Glomerular visceral epithelial cell (primary cell): ENCODE measurements at regions not wholly inside any gene's neighbourhood (a gene's known extent, or its start where the extent isn't known, plus 50 kb on each side); places are given as distances from the start of the nearest gene placed in this dataset.

ENCODE experiments used
- DNase-seq: peaks from one replicate; pipeline ENCODE4 v3.0.0-alpha.2; 2016; ENCODE audit errors: extremely low spot score

DNA sequence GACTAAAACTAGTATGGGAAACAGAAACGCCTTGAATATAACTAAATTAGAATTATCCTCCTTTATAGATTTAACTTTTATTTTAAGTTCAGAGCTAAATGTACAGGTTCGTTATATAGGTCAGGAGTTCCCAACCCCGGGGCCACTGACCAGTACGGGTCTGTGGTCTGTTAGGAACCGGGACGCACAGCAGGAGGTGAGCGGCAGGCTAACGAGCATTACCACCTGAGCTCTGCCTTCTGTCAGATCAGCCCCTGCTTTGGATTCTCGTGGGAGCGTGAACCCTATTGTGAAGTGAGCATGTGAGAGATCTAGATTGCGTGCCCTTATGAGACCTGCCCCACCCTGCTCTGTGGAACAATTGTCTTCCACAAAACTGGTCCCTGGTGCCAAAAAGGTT is 51.0 kb downstream of the FAT4 start:
- no peak for DNase-seq

DNA sequence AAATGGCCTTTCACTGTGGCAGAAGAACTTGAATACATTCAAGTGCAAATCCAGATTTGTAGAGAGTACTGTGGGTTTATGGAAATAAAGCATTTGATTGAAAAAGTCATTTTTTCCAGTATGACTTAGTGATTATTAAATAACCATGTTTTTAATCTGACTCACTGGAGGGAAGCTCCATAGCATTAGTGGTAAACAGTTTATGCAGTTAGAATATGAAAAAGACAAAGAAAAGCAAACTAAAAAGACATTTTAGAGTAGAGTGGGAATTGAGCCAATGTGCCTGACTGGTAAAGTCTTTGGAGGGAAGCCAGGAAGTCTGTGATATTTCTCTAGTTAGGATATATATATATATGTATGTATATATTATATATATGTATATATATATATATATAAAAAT is 53.4 kb downstream of the FAT4 start:
- DNase-seq: peak; percentile 21

DNA sequence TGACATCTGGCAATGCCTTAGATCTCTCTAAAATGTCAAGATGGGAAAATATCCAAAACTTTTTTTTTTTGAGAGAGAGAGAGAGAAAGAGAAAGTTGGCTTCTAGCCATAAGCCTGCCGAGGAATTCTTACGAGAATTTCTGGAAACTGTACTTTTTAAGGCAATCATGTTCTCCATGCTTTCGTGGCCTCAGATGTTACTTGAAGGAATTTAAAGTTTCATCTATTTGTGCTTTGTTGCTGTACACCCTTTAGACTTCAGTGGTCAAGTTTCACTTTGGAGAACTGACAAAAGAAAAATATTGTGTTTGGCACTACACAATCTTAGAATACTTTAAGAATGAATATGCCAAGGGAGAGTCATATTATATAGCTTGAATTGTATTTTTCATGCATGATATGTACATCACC is 53.9 kb downstream of the FAT4 start:
- DNase-seq: peak; percentile 47

- no peak for DNase-seq
Measured at GRCh38 chr4:125369098-125369497, 54.3 kb downstream of the FAT4 start.

- no peak for DNase-seq
Measured at GRCh38 chr4:125370478-125370877, 55.7 kb downstream of the FAT4 start.

DNA sequence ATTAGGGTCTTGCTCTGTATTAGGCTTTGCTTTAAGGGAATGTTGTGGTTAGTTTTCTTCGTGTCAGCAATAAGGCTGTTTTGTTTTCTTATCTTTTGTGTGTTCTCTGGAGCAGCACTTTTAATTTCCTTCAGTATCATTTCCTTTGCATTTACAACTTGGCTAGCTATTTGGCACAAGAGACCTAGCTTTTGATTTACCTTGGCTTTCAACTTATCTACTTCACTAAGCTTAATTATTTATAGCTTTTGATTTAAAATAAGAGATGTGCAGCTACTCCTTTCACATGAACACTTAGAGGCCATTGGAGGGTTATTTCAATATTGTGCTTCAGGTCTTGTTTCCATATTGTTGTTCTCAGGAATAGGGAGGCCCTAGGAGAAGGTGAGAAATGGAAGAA is 68.2 kb downstream of the FAT4 start:
- DNase-seq: no peak

GRCh38 chr4:125387770-125388169 is 73.0 kb downstream of the FAT4 start:
- no peak for DNase-seq

DNA sequence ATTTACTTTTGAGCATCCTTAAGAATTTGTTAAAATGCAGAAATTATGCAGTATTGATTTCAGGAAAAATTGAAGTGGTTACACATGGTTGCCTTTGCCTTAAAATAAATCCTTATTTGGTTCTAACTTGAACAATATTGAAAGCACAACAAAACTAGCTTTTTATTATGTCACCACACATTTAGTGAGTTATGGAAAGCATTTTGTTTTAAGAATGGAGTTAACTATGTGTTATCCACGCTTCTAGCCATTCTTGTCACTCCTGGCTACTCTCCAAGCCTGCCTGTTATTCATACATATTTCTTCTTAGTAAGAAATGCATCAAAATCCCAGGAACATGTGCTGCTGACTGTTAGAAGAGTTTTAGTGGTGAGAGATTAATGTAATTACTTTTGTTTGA is 73.9 kb downstream of the FAT4 start:
- DNase-seq: peak; percentile 32

- DNase-seq: peak; percentile 62
Measured at GRCh38 chr4:125389713-125390112, 75.0 kb downstream of the FAT4 start.

GRCh38 chr4:125390126-125390525 is 75.4 kb downstream of the FAT4 start:
- DNase-seq: peak; percentile 28

GRCh38 chr4:125390727-125391126 is 76.0 kb downstream of the FAT4 start:
- no peak for DNase-seq

DNA sequence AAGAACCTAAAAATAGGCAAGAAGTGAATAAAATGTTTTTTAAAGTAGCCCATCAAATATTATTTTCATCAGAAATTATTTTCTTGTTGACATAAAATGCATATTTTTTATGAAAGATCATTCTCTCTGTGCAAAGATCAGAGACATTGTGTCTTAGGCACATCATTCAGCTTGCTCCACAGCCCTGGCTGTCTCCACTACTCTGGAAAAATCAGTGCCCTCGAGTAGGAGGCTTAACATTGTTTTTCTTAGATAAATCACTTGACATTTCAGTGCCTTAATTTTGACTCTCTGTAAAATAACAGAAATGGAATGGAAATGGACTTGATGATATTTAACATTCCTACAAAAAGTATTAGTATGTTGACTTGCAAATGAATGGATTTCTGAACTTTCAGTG is 77.9 kb downstream of the FAT4 start:
- no peak for DNase-seq

GRCh38 chr4:125393825-125394224 is 79.1 kb downstream of the FAT4 start:
- no peak for DNase-seq

GRCh38 chr4:125397226-125397625 is 82.5 kb downstream of the FAT4 start:
- DNase-seq: no peak

DNA sequence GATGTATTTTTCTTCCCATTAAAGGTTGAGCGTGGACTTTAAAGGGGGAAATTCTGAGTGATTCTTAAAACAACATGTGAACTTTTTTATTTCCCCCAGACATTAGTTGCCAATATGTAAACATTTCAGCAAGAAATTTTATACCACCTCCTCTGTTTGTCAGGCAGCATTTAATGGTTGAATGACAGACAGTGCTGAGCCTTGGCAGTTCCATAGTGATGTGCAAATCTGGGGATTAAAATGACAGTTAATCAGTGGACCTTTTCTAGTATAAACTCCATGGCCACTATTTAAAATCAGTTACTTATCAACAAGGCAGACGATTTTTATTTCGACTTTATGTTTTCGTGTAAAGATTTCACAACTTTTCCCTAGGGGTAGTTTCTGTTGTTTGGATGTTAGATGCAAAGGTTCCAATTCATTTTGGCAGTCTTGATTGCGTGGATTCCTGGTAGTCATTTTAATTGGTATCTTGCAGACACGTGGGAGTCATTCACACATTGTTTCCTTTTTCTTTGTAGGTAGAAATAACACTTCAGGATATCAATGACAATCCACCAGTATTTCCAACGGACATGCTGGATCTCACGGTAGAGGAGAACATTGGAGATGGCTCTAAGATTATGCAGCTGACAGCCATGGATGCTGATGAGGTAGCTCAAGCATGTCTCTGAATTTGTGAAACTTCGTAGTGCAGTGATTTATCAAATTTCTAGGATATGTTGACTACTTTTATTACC is 83.7 kb downstream of the FAT4 start:
- DNase-seq: no peak

- no peak for DNase-seq
Measured at GRCh38 chr4:125400756-125401155, 86.0 kb downstream of the FAT4 start.

DNA sequence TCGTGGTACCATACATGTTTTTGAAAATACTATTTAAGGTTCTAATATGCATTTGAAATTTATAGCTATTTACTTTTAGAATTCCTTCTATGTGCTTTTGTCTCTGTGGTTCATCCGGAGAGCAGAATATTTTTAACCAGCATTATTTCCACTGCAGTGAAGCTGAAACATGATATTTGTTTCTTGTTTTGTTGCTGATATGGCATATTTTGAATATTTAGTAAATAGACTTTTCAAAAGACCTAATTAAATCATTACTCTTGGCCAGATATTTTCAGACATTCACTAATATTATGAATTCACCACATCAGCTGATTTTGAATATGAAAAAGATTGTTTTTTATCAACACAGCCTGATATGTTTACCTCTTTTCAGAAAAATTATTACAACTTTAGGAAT is 87.0 kb downstream of the FAT4 start:
- no peak for DNase-seq

DNA sequence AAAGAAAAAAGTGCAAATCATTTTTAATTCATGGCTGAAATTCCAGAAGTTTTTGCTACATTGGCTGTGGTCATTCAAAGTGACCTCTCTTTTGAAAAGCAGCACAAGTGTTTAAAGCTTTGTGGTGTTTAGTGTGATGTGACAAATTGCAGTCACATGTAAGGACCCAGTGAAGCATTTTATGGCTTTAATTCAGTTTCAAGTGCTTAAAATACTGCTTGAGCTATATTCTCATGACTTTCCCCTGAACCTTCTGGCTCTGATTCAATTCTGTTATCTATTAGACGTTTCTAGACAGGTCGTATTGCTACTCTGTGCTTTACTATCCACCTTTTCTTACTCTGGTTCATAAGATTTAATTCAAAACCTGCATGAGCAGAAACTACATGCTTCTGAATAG is 105.8 kb downstream of the FAT4 start:
- DNase-seq: no peak

DNA sequence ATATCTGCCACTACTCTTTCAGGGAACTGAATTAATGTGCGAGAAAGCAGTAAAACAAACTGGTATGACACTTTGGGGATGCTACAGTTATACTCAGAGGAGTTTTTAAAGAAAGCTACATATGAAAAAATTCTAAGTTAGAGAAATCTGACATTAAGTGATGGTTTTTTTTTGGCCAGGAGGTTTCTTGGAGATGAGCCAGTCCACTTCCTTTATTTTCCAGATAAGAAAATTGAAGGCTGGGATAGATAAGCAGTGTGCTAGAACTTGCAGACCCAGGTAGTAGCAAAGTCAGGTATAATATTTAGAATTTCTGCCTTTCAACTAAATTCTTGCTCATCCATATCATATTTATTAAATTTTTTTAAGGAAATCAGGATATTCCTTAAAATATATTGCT is 106.8 kb downstream of the FAT4 start:
- no peak for DNase-seq

- DNase-seq: no peak
Measured at GRCh38 chr4:125423124-125423523, 108.4 kb downstream of the FAT4 start.

- no peak for DNase-seq
Measured at GRCh38 chr4:125428832-125429231, 114.1 kb downstream of the FAT4 start.

DNA sequence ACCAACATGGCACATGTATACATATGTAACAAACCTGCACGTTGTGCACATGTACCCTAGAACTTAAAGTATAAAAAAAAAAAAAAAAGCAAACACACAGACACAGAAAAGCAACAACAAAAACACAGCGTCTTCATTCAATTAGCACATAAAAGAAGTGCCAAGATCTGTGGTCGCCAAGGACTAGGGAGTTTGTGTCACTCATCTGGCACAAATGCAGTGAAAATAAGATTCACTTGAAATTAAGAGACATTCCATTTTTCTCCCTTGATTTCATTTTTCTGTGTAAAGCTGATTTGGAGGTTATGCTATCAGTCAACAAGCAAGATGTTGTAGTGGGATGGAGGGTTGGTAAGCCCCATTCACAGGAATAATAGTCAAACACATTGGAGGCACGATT is 115.3 kb downstream of the FAT4 start:
- no peak for DNase-seq

DNA sequence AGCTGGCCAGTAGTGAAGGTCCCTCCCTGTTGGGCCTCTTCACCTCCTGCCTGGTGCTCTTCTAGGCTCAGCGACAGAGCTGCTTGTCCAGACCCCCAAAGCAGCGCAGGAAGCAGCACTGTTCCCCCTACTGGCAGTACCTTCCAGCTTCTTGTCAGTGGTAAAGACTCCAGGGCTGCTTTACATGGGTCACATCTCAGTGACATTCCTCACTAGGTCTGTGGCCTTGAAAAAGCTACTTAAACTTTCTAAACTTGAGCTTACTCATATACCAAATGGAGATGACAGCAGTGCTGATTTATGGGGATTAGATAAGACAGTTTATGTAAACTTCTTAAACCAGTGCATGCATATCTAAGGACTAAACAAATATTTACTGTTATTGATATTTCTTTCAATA is 117.3 kb downstream of the FAT4 start:
- DNase-seq: no peak

DNA sequence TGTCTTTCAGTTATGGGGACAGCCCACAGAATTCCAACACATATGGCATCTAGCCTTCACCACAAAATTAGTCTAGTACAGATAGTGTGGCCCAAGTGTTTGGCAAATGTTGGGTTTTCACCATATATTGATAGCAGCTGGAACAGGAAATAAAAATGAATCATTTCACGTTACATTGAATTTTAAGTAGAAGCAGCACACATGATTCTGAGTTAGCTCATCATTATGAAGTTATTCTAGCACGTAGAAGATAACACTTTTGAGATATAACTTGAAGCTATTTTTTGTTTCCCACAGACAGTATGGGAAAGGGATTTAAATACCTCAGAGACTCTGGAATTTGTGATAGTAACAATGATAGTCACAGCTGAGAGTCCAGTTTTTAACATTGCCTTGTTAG is 118.7 kb downstream of the FAT4 start:
- DNase-seq: no peak
